ENCODE measurements at regions not wholly inside any gene's neighbourhood (a gene's known extent, or its start where the extent isn't known, plus 50 kb on each side); places are given as distances from the start of the nearest gene placed in this dataset.
"Not testable (repeated sequence)": the region's sequence is repeated elsewhere in the genome, so short reads cannot be mapped to it uniquely, and the experiment has no call there.

DNA sequence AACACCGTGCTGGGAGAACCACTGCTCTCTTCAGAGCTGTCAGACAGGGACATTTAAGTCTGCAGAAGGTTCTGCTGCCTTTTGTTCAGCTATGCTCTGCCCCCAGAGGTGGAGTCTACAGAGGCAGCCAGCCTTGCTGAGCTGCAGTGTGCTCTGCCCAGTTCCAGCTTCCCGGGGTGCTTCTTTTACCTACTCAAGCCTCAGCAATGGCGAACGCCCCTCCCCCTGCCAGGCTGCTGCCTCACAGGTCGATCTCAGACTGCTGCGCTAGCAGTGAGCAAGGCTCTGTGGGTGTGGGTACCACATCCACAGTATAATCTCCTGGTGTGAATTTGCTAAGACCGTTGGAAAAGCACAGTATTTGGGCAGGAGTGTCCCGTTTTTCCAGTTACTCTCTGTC is 133.1 kb upstream of the PHYHIPL start:
- DNase-seq (ENCODE audit: low spot score), result not testable (repeated sequence)

DNA sequence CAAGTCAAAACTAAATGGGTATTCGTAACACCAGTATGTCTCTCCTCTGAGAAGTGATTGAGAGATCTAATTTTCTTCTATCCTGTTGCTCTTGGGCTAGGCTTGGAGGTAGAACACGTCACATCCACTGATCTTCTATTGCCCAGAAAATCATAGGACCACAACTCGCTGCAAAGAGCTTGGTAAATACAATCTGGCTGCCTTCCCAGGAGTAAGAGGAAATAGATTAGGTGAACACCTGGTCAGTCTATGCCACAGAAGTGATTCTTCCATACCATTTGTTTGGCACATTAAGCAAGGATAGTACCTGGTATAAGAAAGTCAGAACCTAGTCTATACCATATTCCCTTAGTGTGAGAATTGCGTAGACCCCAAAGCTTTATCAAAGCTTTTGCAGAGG is 129.3 kb upstream of the PHYHIPL start:
- DNase-seq (ENCODE audit: low spot score), result no peak

DNA sequence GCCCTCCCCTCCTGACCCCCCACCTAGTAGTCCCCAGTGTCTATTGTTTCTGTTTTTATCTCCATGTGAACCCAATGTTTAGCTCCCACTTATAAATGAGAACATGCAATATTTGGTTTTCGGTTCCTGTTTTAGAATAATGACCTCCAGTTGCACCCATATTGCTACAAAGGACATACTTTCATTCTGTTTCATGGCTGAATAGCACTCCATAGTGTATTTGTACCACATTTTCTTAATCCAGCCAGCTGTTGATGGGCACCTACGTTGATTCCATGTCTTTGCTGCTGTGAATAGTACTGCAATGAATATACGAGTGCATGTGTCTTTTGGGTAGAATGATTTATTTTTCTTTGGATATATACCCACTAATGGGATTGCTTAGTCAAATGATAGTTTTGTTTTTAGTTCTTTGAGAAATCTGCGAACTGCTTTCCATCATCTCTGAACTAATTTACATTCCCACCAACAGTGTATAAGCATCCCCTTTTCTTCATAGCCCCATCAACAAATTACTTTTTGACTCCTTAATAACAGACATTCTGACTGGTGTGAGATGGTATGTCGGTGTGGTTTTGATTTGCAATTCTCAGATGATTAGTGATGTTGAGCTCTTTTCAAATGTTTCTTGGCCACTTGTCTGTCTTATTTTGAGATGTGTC is 128.4 kb upstream of the PHYHIPL start:
- DNase-seq (ENCODE audit: low spot score), result no peak

DNA sequence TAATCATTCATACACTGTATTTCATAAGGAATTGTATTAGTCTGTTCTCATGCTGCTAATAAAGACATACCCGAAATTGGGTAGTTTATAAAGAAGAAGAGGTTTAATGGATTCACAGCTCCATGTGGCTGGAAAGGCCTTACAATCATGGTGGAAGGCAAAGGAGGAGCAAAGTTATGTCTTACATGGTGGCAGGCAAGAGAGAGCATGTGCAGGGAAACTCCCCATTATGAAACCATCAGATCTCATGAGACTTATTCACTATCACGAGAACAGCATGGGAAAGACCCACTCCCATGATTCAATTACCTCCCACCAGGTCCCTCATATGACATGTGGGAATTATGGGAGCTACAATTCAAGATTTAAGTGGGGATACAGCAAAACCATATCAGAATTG is 122.9 kb upstream of the PHYHIPL start:
- not testable (repeated sequence) for DNase-seq (ENCODE audit: low spot score)

DNA sequence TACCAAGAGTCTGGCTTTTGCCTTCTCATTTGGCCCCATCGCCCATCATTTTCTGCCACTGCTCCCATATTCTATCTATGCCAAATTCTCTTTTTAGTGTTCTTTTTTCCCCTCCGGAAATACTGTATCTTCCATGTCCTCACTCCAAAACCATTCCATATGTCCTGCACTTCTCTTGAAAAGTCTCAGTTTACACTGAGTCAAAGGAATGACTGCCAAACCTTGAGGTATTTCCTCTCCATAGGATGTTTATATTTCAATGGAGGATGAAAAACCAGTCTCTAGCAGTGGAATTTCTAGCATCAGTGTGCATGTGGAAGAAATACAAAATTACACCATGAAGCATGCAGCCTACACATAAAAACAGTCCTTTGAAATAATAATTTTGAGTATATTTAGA is 121.4 kb upstream of the PHYHIPL start:
- no peak for DNase-seq (ENCODE audit: low spot score)

DNA sequence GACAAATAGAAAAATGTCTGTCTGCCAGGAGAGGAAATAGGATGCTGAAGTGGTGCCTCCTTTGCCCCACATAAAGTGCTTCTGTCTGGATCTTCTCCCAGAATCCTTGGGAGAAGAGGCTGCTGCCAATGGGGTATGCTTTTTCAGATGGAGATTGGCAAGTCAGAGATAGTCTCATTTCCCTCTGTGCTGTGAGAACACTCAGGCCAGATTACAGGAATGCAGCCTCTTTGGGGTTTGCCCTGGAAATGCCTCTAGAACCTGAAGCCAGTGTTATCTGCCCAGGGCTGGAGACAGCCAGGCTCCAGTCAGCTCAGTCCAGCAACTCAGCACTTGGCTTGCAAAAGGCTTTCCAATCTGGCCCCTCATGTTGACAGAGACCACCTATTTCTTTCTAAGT is 119.1 kb upstream of the PHYHIPL start:
- DNase-seq (ENCODE audit: low spot score), result no peak

DNA sequence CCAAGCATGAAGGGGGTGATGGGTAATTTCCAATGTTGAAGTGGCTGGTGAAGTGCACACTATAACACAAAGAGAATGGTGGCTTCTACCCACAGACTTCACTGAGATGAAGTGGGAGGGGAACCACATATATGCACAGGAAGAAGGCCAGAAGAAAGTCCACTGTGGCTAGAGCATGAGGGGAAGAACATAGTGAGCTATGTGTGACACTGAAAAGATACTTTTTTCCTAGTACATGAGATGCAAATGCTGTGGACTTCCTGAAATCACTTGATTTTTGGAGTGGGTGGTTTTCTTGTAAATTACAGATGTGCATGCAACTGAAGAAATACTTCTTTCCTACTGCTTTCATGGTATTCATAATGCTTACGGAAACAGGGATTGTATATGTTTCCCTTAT is 115.6 kb upstream of the PHYHIPL start:
- DNase-seq (ENCODE audit: low spot score), result no peak

DNA sequence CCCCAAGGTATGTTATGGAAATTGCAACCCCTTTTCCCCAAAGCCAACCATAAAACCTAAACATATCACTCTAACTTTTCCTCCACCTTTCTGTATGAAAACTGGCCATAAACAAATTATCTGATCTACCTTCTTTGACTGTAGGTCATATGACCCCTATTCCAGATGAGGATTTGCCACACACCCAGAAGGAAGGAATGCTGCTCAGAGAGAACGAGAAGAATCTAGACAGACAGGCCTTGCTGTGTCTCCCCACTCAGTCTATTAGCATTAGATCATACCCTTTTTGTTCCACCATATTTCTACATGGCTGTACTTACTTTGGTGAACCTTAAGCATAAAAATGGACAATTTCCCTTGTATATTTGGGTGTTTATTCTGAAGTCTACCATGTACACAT is 113.0 kb upstream of the PHYHIPL start:
- no peak for DNase-seq (ENCODE audit: low spot score)

DNA sequence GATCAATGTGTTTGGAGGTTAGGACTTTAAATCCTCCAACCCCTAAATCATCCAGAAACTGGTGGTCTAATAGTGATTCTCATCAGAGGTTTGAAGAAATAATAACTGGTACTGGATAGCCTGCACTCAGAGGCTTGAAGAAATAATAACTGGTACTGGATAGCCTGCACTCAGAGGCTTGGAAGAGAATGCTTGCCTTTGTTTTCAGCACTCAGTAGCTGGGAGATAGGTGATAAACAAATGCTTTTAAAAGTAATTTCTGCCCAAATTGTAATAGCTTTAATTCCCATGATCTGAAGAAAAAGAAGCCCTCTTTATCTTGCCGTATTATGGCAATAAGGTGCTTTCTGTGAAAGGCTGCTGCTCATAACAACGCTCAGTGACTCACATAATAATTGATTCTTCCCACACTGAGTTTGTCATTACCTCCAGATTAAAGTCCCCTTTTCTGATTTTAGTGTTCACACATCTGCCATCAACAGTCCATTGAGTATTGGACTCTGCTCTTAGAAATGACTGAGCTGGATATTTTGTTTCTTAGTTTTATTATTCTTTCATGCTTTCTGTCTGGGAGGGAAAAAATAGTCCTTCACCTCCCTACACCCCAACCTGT is 112.3 kb upstream of the PHYHIPL start:
- no peak for DNase-seq (ENCODE audit: low spot score)

DNA sequence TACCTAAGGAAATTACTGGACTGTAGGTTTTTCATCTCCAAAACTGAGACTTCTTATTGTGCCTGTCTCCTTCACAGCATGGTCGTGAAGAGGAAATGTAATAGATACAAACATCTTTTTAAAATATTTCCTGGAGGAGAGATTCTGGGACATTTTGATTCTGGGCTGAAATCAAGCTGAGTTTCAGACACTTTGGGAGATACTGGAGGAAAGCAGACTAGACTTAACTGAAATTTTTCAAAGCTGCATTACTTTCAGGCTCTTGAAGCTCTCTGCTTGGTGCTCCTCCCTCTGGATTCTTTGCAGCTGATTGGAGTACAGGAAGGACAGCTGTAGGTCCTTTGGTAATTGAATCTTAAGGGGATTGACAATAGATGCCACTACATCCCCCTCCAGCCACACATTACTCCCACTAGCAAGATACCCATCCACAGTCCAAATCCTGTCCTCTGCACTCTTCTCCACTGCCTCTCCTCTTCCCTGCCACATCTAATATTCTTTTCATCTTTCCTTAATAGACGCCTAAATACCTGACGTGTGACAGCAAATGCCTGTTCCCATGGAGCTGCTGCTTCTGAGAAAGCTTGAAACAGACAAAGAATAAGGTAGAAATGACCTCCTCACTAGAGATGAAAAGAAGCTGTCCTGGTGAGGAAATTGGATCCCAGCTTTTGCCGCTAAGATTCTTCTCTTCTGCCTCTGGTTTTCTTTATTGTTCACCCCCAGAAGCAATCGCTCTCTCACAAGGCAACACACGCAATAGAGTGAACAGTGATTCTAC is 111.5 kb upstream of the PHYHIPL start:
- no peak for DNase-seq (ENCODE audit: low spot score)

DNA sequence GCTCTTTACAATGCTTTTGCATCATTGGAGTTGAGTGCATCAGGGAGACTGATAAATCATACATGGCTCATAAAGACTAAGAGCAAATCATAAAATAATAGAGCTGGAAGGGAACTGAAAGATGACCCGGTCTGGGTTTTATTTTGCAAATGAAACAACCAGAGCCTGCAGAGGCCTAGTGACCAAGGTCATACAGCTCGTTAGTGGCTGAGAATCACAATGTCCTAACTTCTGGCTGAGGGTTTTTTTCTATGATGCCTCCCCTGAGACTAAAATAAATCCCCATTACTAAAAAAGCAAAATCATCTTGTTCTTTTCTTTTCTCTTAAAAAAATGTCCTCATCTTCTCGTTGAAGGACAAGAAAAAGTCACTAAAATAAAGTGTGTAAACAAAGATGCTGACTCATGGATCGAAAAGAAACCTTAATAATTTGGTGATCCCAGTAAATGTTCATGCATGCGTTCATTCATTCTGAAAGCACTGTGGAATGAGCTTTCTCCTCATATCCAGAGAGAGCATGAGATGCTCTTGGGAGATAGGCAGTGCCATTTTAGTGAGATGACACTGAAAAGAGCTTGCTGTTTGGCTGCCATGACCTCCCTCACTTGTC is 107.8 kb upstream of the PHYHIPL start:
- no peak for DNase-seq (ENCODE audit: low spot score)

DNA sequence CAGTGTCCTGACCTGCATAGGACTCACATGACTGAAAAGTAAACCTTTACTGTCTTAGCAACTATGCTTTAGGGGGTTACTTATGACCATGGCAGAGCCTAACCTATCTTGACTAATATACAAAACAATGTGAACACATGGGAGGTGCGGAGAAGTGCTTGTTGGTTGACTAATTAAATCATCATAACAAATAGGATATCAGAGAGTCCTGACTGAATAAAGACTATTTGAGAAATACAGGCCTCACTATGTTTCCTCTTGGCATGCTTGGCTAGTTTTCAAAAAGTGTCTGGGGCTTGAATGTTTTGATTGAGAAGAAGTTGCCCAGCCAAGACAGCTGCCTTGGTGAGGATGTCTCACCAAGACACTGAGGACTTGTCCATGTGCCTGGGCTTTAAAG is 104.4 kb upstream of the PHYHIPL start:
- DNase-seq (ENCODE audit: low spot score), result no peak

DNA sequence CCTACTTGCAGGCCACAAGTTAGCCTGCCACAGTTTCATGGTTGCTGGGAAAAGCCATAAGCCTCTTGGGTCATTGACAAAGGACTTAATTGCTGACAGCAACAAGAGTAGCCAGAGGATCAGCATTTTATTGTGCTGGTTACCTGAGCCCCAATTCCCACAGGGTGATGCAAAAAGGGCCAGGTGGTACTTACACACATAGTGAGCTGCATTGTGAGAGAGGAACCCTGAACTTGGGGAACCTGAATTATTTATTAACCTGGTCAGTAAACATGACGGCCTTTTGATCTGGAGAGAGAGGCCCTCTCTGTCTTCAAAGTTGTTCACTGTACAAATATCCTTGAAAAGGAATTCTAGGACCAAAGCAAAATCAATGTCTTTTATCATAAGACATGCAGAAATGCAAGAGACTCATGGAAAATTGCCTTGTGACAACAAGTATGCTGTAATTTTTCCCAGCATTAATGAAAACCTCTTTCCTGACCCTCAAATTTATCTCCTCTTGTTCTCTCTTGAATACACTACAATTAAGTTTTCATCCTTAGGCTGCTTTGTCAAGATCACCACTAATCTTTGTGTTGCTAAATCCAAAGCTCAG is 102.9 kb upstream of the PHYHIPL start:
- no peak for DNase-seq (ENCODE audit: low spot score)

DNA sequence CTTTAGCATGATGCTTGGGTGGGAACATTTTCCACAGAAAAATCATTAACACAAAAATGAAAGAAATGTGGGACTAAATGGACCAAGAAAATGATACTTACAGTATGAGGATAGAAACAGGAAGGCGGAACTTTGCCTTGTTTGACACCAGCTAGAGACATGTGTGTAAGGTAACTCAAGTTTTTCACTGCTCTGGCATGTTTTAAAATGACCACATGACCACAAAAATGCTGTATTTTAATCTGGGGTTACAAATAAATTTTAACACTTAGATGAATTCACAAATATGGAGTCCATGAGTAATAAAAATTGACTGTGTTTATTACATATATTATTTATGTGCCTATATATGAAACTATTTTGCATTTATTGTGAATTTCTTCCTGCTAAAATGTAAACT is 100.9 kb upstream of the PHYHIPL start:
- DNase-seq (ENCODE audit: low spot score), result no peak

DNA sequence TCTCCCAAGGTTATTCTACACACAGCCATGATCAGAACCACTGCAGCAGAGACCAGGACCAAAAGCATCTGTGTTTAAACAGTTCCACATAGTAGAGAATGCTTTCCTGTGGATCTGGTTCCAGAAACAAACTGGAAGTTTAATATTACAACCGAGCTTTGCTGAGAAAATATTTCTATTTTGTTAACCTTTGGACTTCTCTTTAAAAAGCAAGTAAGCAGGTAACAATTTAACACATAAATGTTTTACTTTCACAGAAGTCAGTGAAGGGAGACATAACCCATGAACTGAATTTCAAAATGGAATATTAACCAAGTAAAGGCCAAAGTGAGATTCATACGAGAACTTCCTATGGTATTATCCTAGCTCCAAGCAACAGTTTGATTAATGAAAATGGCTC is 98.6 kb upstream of the PHYHIPL start:
- DNase-seq (ENCODE audit: low spot score), result no peak

DNA sequence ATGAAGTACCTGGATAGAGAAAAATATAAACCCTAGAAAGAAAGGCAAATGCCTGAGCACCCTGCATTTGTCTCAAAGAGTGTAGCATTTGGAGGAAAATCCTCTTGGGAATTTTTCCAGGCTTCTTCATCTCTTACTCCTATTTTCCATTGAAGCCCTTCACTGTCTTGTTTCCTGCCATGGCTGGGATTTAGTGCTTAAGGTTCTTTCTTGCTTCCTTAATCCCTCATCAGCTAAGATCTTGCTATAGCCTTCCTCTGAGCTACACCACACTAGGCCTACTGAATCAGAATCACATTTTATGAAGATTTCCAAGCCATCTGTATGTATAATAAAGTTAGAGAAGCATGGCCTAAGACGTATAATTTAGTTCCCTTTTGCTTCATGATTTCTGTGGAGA is 97.5 kb upstream of the PHYHIPL start:
- DNase-seq (ENCODE audit: low spot score), result no peak

DNA sequence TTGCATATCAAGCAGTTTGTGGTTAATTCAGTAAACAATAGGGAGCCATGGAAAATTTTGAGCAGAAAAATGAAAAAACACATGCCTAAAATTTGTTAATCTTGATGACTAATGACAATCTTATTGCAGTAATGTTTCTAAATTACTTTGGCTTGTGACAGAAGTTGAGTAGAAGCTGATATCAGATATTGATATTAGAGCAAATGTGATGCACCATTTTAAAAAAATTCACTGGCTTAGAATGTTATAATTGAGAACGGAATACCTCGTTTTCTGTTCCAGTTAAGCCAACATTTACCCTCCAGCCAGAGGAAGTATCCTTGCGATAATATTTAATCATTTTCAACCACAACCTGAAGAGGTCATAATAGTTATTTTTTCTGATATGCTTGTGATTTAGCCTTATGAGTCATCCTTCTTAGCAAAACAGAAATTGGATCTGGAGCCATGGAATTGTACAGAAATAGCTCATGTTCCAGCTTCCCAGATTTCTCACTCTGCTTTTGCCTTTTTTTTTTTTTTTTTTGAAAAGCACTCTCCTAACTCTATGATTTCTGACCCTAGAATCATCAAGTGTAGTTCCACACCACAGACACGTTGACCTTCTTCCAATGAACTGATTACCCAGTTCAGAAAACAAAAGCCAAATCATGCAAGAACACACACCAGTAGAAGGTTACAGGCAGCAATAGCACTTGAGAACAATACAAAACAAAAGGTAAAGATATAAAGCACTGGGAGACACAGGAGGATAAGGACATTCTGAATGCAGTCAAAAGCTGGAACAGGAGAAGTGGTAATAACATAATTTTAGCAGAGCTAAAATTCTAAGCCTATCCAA is 96.8 kb upstream of the PHYHIPL start:
- DNase-seq (ENCODE audit: low spot score), result no peak

DNA sequence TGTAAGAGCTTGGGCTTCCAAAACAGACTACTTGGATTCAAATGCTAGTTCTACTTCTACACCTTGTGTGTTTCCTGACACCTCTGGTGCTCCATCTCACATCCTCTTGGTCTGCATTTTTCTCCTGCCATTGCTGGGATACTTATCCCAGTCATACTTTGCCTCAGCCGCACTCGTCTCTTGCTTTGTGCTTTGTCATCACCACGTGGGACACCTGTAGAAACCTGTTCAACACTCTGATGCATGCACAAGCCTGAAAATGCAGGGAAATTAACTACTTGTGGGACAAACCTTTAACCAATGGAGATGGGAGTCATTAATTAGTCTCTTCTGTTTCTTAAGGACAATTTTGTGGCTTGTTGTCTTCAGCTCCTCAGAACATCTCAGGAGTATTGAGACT is 94.2 kb upstream of the PHYHIPL start:
- no peak for DNase-seq (ENCODE audit: low spot score)

DNA sequence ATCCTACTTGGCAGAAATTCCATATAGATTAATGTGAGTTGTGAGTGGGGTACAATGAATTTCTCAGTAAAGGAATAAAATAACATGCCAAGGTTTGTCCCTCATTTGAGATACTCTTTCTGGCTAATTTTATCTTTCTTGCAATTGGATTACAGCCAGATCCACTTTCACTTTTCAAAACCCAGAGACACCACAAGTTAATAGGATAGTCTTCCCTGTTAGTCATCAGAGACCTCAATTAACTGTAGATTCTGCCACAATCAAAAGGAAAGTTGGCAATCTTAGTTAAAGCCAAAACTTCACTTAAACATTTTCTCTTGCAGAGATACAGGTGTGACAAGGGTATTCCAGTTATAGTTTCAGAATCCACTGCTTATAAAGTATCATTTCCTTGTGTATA is 91.4 kb upstream of the PHYHIPL start:
- DNase-seq (ENCODE audit: low spot score), result no peak

DNA sequence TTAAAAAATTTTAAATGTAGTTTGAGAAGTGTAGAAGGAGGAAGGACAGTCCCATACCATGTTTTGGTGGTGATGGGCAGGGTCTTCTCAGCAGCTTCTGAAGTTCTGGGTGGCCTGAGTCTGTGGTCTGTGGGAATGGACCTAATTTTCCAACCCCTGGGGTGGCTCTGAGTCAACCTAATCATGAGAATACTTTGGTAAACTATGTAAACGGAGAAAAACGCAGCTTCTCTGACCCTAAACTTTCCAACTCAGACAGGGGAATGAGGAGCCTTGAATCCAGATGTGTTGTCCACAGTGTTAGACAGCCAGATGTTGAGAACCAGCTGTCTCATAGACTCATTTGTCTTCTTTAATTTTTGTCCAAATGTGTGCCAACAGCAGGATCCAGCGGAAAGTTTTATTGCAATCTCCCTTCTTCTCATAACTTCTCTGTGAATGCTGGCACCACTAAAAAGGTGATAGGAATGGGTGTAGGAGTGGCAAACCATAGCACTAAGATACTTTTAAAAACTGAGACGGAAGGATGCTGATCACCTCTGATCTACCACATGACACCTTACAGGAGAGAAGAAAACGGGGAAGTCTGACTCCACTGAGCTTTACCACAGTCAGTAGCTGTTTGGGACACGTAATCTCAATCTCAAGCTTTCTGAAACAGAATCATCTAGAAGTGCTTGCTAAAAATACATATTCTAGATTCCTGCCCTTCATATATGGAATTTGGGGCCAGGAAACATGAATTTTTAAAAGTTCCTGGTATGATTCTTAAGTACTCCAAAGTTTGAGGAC is 90.5 kb upstream of the PHYHIPL start:
- DNase-seq (ENCODE audit: low spot score), result no peak

DNA sequence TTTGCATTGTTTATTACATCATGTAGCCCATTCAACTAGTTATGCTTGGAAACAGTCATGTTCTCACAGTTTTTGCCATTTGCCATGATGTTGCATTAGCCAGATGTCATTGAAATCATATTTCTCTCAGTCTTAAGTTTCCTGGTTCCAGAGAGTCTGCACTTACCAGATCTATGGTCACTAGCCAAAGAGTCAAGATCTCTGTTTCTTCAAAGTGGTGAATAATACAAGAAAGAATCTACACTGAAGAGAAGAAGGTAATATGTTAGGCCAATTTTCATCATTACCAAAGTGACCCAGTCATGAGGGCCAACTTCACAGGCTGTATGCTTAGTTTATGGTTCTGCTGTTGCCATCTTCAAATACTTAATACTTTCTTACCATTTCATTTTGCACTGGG is 89.0 kb upstream of the PHYHIPL start:
- no peak for DNase-seq (ENCODE audit: low spot score)
